IPS-20b (cell line): ENCODE measurements at regions not wholly inside any gene's neighbourhood (a gene's known extent, or its start where the extent isn't known, plus 50 kb on each side); places are given as distances from the start of the nearest gene placed in this dataset.

Source experiments
- H3K27ac ChIP-seq: one replicate; pipeline ENCODE4 v1.5.1; 2013; ENCODE audit warnings: low read length
- H3K27me3 ChIP-seq: 2 replicates; pipeline ENCODE4 v1.6.1; 2013; ENCODE audit warnings: mild to moderate bottlenecking, low read length, inconsistent platforms; ENCODE audit not compliant: insufficient read depth
- H3K36me3 ChIP-seq: 2 replicates; pipeline ENCODE4 v1.6.1; 2013; ENCODE audit warnings: low read depth, mild to moderate bottlenecking, inconsistent platforms, low read length, moderate library complexity; ENCODE audit not compliant: insufficient read depth
- H3K4me1 ChIP-seq: 2 replicates; pipeline ENCODE4 v1.6.1; 2013; ENCODE audit warnings: mild to moderate bottlenecking, control low read depth, inconsistent platforms, low read length, moderate library complexity; ENCODE audit not compliant: insufficient read depth
- H3K4me3 ChIP-seq: 2 replicates; pipeline ENCODE4 v1.5.1; 2013; ENCODE audit warnings: mild to moderate bottlenecking, low read length, inconsistent platforms
- H3K9ac ChIP-seq: 2 replicates; pipeline ENCODE4 v1.6.1; 2013; ENCODE audit warnings: low read depth, mild to moderate bottlenecking, inconsistent platforms, low read length, moderate library complexity
- H3K9me3 ChIP-seq: 2 replicates; pipeline ENCODE4 v1.6.1; 2013; ENCODE audit warnings: mild to moderate bottlenecking, low read depth, low read length, inconsistent platforms; ENCODE audit not compliant: insufficient read depth

DNA sequence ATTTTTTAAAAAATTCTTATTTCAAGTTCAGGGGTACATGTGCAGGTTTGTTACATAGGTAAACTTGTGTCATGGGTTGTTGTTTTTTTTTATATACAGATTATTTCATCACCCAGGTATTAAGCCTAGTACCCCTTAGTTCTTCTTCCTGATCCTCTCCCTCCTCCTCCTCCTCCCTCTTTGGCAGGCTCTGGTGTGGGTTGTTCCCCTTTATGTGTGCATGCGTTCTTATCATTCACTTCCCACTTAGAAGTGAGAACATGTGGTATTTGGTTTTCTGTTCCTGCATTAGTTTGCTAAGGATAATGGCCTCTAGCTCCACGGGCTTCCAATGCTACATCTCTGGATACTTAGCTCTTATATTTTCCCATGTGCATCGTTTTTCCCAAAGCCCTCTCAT is 404.4 kb downstream of the HAPSTR1 start:
- Histone ChIP-seq H3K4me3 (no peak overlapping the region), H3K27me3 (no peaks in the 10 kb centered on the region), H3K9me3 (peaks cover 6% of the 10 kb centered on the region), H3K36me3 (no peaks in the 10 kb centered on the region), H3K27ac (no peak overlapping the region), H3K9ac (no peak overlapping the region), H3K4me1 (peaks cover 7% of the 10 kb centered on the region)

DNA sequence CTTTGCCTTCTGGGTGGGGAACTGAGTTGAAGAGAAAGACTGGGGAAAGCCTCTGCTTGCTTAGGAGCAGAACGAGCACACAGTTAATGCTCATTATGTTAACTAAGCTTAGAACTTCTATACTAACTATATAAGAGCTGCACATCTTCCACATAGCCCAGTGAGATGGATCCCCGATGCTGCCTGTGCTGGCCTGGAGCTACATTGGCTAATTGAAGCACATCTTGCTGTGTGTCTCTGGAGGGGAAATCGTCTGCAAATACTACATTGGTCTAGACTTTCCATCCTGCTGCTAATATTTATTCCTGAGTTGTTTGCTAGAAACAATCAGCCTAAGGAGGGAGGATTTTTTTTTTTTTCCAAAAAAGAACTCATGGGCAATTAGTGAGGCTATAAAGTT is 406.3 kb downstream of the HAPSTR1 start:
- Histone ChIP-seq H3K9me3 (peaks cover 4% of the 10 kb centered on the region; the same call in 1 of the 2 replicates), H3K27me3 (no peaks in the 10 kb centered on the region), H3K9ac (no peak overlapping the region), H3K27ac (no peak overlapping the region), H3K36me3 (no peaks in the 10 kb centered on the region), H3K4me3 (no peak overlapping the region), H3K4me1 (peaks cover 7% of the 10 kb centered on the region)

DNA sequence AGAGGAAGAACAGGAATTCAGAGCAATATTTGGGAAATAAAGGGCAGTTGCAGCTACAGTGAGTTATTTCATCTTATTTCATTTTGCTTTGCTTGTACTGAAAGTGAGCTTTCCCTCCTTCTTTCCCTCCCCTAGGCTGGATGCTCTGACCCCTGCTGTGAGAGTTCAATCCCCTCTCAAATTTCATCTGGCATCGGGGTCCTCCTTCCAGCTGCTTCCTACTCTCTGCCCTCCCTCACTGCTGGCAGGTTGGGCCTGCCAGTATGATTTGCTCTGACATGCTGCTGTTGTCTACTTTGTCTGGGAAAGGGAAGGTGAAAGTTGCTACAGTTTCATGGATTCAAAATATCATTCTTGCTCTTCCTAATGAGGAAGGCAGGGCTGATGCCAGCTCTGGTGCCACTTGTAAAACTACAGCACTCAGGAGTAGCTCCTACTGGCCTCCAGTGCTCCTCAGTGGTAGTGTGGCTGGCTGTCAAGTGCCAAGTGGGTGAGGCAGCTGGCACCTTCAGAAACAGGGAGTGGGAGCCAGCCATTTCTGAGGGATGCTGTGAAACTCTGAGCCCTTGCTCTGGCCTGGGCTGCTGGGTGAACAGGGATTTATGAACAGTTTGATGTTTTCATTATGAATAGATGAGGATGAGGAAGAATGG is 408.6 kb downstream of the HAPSTR1 start:
- Histone ChIP-seq H3K36me3 (no peaks in the 10 kb centered on the region), H3K4me3 (no peak overlapping the region), H3K4me1 (peaks cover 18% of the 10 kb centered on the region), H3K27me3 (no peaks in the 10 kb centered on the region), H3K9ac (no peak overlapping the region), H3K9me3 (peaks cover 4% of the 10 kb centered on the region; the same call in 1 of the 2 replicates), H3K27ac (no peak overlapping the region)

DNA sequence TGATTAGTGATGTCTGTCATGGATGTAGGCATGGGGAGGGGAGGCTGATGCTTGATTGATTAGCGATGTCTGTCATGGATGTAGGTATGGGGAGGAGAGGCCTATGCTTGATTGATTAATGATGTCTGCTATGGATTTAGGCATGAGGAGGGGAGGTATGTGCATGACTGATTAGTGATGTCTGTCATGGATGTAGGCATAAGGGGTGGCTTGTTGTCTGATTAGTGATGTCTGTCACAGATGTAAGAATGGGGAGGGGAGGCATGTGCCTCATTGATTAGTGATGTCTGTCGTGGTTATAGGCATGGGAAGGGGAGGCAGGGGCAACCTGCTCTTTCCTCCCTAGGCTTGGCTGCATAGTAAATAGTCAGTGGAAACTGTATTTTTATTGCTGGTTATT is 409.4 kb downstream of the HAPSTR1 start:
- Histone ChIP-seq H3K27ac (no peak overlapping the region), H3K4me1 (peaks cover 18% of the 10 kb centered on the region), H3K9me3 (peaks cover 4% of the 10 kb centered on the region; the same call in 1 of the 2 replicates), H3K9ac (no peak overlapping the region), H3K36me3 (no peaks in the 10 kb centered on the region), H3K27me3 (no peaks in the 10 kb centered on the region), H3K4me3 (no peak overlapping the region)

DNA sequence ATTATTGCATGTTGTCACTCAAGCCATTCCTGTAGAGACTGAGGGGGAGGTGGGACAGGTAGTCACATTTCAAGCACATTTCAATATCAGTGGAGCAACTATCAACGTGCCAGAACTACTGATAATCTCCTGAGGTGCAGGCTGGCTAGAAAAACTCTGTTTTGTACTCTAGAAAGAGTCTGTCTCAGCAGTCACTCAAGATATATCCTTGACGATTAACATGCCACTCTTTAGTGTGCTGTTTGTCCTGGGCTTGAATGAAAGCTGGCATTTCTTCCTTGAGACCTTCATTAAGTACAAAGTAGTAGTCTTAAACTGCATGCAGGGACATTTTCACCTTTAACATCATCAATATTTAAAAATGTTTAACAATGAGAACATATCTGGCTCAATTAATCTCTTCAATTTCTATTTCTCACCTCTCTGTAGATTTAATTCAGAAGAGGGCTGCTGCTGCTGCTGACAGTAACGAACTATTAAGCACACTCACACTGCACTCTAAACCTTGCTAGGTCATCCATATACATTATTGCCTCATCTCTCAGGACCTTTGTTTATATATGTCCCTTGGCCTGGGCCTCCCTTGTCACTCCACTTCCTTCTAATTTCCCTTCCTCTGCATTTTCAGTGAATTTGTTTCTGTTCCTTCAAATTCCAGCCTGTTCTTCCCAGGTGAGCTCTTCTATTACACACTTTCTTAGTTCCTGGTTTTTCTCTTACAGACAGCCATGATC is 412.0 kb downstream of the HAPSTR1 start:
- Histone ChIP-seq H3K27ac (no peak overlapping the region), H3K9me3 (peaks cover 4% of the 10 kb centered on the region; the same call in 1 of the 2 replicates), H3K4me1 (peaks cover 18% of the 10 kb centered on the region), H3K27me3 (no peaks in the 10 kb centered on the region), H3K36me3 (no peaks in the 10 kb centered on the region), H3K4me3 (no peak overlapping the region), H3K9ac (no peak overlapping the region)

DNA sequence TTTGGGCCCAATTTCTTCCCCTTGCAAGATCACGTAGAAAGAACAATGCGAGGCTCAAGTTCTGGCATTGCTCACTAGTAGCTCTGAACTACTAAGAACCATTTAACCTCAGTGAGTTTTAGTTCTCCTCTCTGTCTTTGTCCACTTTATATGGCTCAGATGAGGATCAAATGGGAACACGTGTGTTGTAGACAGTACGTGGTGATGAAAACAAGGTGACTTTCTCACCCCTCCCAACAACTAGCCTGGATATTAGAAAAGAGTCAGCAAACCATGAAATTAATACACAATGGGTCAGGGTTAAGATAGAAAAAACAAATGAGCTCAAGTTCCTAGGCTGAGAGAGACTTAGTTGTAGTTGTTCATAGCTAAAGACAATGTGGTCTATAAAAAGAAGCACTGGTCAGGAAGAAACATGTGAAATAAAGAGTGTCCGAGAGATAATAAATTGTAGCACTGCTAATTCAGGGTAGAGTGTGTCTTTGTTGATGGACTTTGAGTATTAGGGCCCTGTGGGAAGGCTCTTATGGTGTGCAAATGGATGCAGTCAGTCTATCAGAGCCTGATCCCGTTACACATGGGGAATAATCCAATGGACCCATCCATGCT is 417.0 kb downstream of the HAPSTR1 start:
- no peaks in the 10 kb centered on the region for H3K36me3 ChIP-seq
- H3K27me3 ChIP-seq, result no peaks in the 10 kb centered on the region

DNA sequence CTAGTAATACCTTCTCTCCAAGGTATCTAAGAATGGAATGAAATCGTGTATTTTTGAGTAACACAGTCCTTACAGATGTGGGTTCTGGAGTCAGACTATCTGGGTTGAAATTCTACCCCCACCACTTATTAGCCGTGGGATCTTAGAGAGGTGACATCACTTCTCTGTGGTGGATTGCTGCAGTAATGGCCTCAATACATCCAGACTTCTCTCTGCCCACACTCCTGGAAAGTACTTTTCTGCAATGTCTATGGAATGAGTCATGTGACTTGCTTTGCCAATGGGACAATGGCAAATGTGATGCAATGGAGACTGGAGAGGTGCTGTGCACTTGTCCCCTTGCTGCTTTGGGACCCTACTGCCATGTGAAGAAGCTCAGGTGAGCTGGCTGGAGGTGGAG is 418.2 kb downstream of the HAPSTR1 start:
- Histone ChIP-seq H3K36me3 (no peaks in the 10 kb centered on the region), H3K27ac (no peak overlapping the region), H3K27me3 (no peaks in the 10 kb centered on the region), H3K4me1 (no peaks in the 10 kb centered on the region), H3K9me3 (peaks cover 8% of the 10 kb centered on the region; the same call in 1 of the 2 replicates), H3K4me3 (no peak overlapping the region), H3K9ac (no peak overlapping the region)

More for the DNA sequence above, 417.0 kb downstream of the HAPSTR1 start:
- H3K27ac ChIP-seq, result no peak overlapping the region
- peaks cover 7% of the 10 kb centered on the region; the same call in 1 of the 2 replicates for H3K4me1 ChIP-seq
- peaks cover 7% of the 10 kb centered on the region; the same call in 1 of the 2 replicates for H3K9me3 ChIP-seq
- H3K9ac ChIP-seq, result no peak overlapping the region
- no peak overlapping the region for H3K4me3 ChIP-seq

DNA sequence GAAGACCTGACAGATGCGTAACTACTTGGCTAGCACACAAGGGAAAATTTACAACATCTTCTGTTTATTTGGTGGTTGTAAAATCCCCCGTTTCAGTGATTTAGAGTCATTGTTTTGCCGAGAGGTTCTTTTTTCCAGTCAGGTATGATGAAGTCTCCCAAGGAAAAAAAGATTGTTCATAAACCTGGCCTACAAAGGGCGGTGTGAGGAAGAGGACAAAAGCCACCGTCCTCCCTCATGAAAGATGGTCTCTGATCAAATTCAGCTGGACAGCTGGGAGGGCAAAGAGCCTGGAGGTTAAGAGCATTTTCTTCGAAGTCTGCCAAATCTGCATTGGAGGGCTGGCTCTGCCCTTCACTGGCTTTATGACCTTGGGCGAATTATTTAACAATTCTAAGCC is 419.9 kb downstream of the HAPSTR1 start:
- H3K9me3 ChIP-seq, result peaks cover 8% of the 10 kb centered on the region; the same call in 1 of the 2 replicates
- no peaks in the 10 kb centered on the region for H3K27me3 ChIP-seq
- H3K27ac ChIP-seq, result no peak overlapping the region

DNA sequence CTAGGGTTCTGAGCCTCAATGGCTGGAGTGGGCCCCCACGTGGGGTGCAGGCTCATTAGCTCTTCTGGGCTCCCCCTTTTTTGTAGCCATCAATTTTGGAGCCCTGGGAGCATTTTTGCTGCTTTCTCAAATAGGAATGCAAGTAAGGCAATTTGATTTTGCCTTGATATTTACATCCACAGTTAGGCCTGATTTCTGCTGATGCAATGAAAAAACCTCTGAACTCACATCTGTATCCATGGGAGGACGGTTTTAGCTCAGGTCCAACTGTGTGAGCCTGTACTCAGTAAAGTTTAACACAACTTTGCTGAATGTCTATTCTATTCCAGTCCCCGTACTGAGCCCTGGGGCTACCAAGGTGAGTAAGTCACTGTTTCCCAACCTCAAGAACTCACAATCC is 425.0 kb downstream of the HAPSTR1 start:
- Histone ChIP-seq H3K9me3 (peaks cover 8% of the 10 kb centered on the region; the same call in 1 of the 2 replicates), H3K9ac (no peak overlapping the region), H3K4me1 (no peaks in the 10 kb centered on the region), H3K36me3 (no peaks in the 10 kb centered on the region), H3K4me3 (no peak overlapping the region), H3K27ac (no peak overlapping the region), H3K27me3 (no peaks in the 10 kb centered on the region)

More for the DNA sequence above, 419.9 kb downstream of the HAPSTR1 start:
- Histone ChIP-seq H3K4me3 (no peak overlapping the region), H3K36me3 (no peaks in the 10 kb centered on the region), H3K4me1 (no peaks in the 10 kb centered on the region), H3K9ac (no peak overlapping the region)

DNA sequence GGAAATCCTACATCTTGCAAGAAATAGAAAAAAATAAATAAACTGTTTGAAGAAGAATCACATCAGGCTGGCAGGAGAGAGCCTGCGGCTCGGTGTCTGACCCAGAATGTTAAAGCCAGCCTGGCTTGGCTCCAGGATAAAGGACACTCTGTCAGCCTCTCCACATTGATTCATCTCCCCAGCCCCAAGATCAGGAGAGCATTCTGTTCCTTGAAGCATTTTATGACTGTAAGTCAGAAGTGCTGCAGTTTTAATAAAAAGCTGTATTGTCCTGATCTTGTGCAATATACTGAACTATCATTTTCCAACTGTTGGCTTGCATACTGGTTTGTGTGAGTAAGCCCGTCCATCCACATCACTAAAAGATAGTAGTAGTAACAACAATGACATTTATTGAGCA is 426.6 kb downstream of the HAPSTR1 start:
- no peaks in the 10 kb centered on the region for H3K27me3 ChIP-seq
- no peaks in the 10 kb centered on the region for H3K36me3 ChIP-seq
- peaks cover 4% of the 10 kb centered on the region; the same call in 1 of the 2 replicates for H3K9me3 ChIP-seq
- no peak overlapping the region for H3K9ac ChIP-seq
- H3K4me3 ChIP-seq, result no peak overlapping the region
- no peak overlapping the region for H3K27ac ChIP-seq
- H3K4me1 ChIP-seq, result peaks cover 9% of the 10 kb centered on the region; the same call in 1 of the 2 replicates

DNA sequence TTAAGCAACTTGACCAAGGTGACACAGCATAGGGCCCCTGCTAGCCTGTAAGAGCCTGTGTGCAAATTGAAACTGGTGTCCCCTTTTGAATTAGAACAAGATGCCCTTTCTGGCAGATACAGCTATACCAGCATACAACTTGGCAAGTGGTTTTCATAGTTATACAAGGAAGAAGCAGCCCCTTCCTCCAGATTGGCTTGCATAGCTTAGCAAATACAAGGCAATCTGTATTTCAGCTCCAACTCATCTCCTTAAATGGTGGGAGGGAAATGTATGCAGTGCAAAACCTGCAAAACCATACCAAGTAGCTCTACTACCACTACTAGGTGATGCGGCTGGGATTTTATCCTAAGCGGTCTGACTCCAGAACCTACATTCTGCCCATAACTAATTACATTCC is 427.1 kb downstream of the HAPSTR1 start:
- H3K9me3 ChIP-seq, result no peaks in the 10 kb centered on the region
- H3K4me1 ChIP-seq, result peaks cover 9% of the 10 kb centered on the region; the same call in 1 of the 2 replicates
- H3K27ac ChIP-seq, result no peak overlapping the region
- H3K36me3 ChIP-seq, result no peaks in the 10 kb centered on the region
- no peak overlapping the region for H3K9ac ChIP-seq
- H3K4me3 ChIP-seq, result no peak overlapping the region
- H3K27me3 ChIP-seq, result no peaks in the 10 kb centered on the region
